Choroid plexus epithelial cell (primary cell): ENCODE measurements at regions not wholly inside any gene's neighbourhood (a gene's known extent, or its start where the extent isn't known, plus 50 kb on each side); places are given as distances from the start of the nearest gene placed in this dataset.
A peak's percentile ranks its signal among the peaks of the same experiment; 100 is the strongest.

ENCODE experiments used
- DNase-seq: peaks from one replicate; pipeline ENCODE4 v3.0.0-alpha.2; 2010; ENCODE audit warnings: low read depth
- H3K4me3 ChIP-seq: 2 replicates; pipeline ENCODE4 v1.5.1; 2011; ENCODE audit warnings: low read depth, mild to moderate bottlenecking, control low read depth, low read length, moderate library complexity
- CTCF ChIP-seq: conservative IDR thresholded peaks from 2 replicates; pipeline ENCODE4 v1.5.1; 2011; ENCODE audit warnings: low read depth, mild to moderate bottlenecking, control low read depth, inconsistent platforms, low read length, moderate library complexity

DNA sequence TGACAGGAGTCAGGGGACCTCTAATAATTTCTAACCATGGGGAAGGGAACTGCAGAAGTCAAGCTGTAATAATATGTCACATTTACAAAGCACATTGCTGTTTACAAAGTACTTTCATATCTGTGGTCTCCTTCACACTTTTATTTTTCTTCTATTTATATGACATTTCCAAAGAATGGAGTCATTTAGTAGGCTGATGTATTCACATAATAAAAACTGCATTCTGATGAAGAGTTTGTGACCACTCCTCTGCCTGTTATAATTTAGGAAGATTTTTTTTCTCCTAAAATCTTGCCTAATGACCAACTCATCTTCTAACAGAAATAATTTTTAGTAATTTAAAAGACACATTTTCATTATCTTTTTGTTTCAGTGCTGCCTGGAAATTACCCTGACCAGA, 272.2 kb upstream of the VEPH1 start:
- DNase-seq, result no peak
- no peak for TF ChIP-seq CTCF
- no peak overlapping the region for H3K4me3 ChIP-seq

DNA sequence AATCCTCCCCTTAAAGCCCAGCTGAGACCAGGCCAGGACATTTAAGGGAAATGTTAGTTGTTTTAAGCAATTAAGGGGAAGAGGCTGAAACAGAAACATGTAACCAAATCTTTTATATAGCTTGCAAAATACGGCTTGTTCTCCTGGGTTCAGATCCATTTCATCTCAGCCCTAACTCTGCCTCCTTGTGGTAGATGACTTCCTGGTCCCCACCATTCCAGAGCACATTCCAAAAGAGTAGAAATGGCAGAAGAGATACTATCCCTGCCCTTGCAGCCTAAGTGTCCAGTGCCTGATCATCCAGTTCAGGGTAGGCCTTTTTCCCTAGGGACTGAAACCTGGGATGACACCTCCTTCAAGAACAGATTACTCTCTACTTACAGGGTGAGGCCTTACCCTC, 266.2 kb upstream of the VEPH1 start:
- DNase-seq, result no peak
- peak; percentile 12 for TF ChIP-seq CTCF
- H3K4me3 ChIP-seq, result no peak overlapping the region

DNA sequence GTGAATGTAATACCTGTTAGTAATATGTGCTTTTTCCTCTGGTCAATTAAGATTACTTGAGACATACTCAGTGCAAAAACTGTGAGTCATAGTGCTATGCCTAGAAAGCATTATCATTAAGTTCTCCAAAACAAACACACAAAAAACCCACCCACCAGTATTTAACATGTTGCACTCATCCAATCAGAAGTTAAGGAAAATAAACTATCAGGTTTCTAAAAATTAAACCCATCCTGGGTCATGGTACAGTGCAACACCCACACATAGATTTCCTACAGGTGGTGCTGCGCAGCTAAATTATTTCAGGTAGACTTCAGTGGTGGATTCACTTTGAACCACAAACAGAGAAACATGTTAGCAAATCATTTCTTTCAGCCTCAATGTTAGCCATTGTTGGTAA, 264.4 kb upstream of the VEPH1 start:
- no peak for TF ChIP-seq CTCF
- no peak for DNase-seq
- no peak overlapping the region for H3K4me3 ChIP-seq

GRCh38 chr3:157763644-157764043, 260.4 kb upstream of the VEPH1 start:
- no peak overlapping the region for H3K4me3 ChIP-seq
- no peak for TF ChIP-seq CTCF
- DNase-seq, result no peak

GRCh38 chr3:157759311-157759710, 256.1 kb upstream of the VEPH1 start:
- no peak for TF ChIP-seq CTCF
- H3K4me3 ChIP-seq, result no peak overlapping the region
- no peak for DNase-seq

- peak; percentile 17 for DNase-seq
- peak; percentile 51 for TF ChIP-seq CTCF
- H3K4me3 ChIP-seq, result no peak overlapping the region
These were observed 252.0 kb upstream of the VEPH1 start for GRCh38 chr3:157755233-157755632.

GRCh38 chr3:157754451-157754850, 251.2 kb upstream of the VEPH1 start:
- TF ChIP-seq CTCF, result no peak
- H3K4me3 ChIP-seq, result no peak overlapping the region
- DNase-seq, result no peak
